ENCODE measurements at regions not wholly inside any gene's neighbourhood (a gene's known extent, or its start where the extent isn't known, plus 50 kb on each side); places are given as distances from the start of the nearest gene placed in this dataset.

DNA sequence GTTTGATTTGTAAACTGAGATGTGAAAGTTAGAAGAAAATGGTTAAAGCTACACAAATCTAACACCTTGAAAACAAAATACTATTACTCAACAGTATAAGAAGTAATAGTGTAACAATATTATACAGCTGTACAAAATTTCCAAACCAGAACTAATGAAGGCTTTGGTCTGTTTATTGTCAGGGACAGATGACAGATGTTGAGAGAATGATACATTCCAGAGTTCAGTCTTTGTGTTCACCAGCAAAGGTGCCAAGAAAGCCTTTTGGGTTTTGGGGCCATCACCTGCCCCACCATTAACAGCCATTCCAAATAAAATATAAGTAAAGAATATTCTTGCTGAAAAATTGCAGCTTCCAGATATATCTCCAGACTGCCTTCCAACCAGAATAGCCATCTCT lies 439.3 kb downstream of the PCDH20 start:
- TF ChIP-seq, protein P1, sequence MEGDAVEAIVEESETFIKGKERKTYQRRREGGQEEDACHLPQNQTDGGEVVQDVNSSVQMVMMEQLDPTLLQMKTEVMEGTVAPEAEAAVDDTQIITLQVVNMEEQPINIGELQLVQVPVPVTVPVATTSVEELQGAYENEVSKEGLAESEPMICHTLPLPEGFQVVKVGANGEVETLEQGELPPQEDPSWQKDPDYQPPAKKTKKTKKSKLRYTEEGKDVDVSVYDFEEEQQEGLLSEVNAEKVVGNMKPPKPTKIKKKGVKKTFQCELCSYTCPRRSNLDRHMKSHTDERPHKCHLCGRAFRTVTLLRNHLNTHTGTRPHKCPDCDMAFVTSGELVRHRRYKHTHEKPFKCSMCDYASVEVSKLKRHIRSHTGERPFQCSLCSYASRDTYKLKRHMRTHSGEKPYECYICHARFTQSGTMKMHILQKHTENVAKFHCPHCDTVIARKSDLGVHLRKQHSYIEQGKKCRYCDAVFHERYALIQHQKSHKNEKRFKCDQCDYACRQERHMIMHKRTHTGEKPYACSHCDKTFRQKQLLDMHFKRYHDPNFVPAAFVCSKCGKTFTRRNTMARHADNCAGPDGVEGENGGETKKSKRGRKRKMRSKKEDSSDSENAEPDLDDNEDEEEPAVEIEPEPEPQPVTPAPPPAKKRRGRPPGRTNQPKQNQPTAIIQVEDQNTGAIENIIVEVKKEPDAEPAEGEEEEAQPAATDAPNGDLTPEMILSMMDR (conservative IDR thresholded peaks at IDR 0.05; ENCODE audit: low read length) = no peak
- TF ChIP-seq EZH2phosphoT487 (IDR thresholded peaks at IDR 0.05; ENCODE audit: borderline replicate concordance, low read depth, low read length) = no peak
